A673 (cell line): ENCODE measurements at regions not wholly inside any gene's neighbourhood (a gene's known extent, or its start where the extent isn't known, plus 50 kb on each side); places are given as distances from the start of the nearest gene placed in this dataset.

ENCODE experiments used
- EZH2 ChIP-seq: fragments of 200-600 bp; sonication (generic); IDR thresholded peaks from 2 replicates; pipeline ENCODE4 v1.6.1; 2017; ENCODE audit warnings: borderline replicate concordance, low read depth, mild to moderate bottlenecking, mixed read lengths, antibody characterized with exemption, low read length; ENCODE audit not compliant: poor library complexity, severe bottlenecking
- TF ChIP-seq, protein P1 (sequence below): fragments of 300-800, 200-600 bp; sonication (generic); conservative IDR thresholded peaks from 2 replicates; pipeline ENCODE4 v1.5.1; 2017; ENCODE audit warnings: low read depth, mild to moderate bottlenecking, antibody characterized with exemption, low read length, moderate library complexity, mixed read lengths

DNA sequence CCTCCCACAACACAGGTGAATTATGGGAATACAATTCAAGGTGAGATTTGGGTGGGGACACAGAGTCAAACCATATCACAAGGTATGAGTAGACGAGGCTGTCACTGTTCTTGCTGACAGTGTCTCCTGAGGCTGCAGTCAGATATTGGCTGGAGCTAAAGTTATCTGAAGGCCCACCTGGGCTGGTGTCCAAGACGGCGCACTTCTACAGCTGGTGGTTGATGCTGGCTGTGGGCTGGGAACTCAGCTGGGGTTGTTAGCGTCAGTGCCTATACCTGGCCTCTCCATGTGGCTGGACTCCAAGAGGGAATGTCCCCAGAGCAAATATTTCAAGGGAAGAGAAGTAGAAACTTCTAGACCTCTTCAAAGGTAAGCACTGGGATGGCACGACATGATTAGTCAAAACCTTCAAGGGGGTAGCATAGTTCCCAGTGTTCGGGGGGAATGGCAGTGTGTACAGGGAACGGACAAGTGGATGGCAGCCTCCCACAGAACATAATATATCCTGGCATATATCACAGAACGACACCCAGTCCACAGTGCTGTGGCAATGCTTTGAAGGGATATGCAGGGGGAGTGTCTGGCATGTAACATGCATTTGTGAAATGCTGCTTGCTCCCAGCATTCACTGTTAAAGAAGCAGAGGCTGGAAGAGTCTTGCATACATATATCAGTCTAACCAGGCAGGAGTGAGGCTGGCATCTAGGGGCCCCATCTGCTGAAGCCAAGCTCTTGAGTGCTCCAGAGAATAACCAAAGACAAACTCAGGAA, 126.7 kb upstream of the RFLNA start:
- TF ChIP-seq, protein P1, sequence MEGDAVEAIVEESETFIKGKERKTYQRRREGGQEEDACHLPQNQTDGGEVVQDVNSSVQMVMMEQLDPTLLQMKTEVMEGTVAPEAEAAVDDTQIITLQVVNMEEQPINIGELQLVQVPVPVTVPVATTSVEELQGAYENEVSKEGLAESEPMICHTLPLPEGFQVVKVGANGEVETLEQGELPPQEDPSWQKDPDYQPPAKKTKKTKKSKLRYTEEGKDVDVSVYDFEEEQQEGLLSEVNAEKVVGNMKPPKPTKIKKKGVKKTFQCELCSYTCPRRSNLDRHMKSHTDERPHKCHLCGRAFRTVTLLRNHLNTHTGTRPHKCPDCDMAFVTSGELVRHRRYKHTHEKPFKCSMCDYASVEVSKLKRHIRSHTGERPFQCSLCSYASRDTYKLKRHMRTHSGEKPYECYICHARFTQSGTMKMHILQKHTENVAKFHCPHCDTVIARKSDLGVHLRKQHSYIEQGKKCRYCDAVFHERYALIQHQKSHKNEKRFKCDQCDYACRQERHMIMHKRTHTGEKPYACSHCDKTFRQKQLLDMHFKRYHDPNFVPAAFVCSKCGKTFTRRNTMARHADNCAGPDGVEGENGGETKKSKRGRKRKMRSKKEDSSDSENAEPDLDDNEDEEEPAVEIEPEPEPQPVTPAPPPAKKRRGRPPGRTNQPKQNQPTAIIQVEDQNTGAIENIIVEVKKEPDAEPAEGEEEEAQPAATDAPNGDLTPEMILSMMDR = no peak
- TF ChIP-seq EZH2 = no peak
